HCT116 (cell line): ENCODE measurements at regions not wholly inside any gene's neighbourhood (a gene's known extent, or its start where the extent isn't known, plus 50 kb on each side); places are given as distances from the start of the nearest gene placed in this dataset.

Experiments used
- ATAC-seq: fragments of 200-7000 bp; cut with Tn5 transposase; 2 replicates; pipeline ENCODE4 v1.9.1; 2020; ENCODE audit warnings: mild to moderate bottlenecking, moderate library complexity
- BruUV-seq: library from RNA; stranded (reverse); fragments of 400-500 nt; replicated peaks from 2 replicates; lab custom pipeline; 2021; lab: Mats Ljungman, UMichigan
- CTCF ChIA-PET: fragments of 300-600 bp; sonication (Branson Sonifier 250); formaldehyde crosslinking; loops from one replicate; lab custom pipeline; 2021; ENCODE audit warnings: antibody characterized with exemption; lab: Charles Lee
- POLR2A ChIA-PET: fragments of 300-600, 350-600 bp; sonication (Branson Sonifier 250); formaldehyde crosslinking; loops from one replicate; lab custom pipeline; 2021; ENCODE audit warnings: antibody characterized with exemption; lab: Charles Lee
- RAD21 ChIA-PET, 2 experiments: fragments of 300-600 bp; sonication (Branson Sonifier 250); formaldehyde crosslinking; loops; one replicate each; lab custom pipeline; 2023; ENCODE audit warnings: low total read pairs in 2 of 2; ENCODE audit not compliant: uncharacterized antibody in 2 of 2, unreplicated experiment in 2 of 2, low non-redundant PET in 1 of 2; lab: Charles Lee
- DNase-seq: peaks from one replicate; pipeline ENCODE4 v3.0.0-alpha.2; 2010; ENCODE audit warnings: low read depth, low spot score
- H2AFZ ChIP-seq: fragments of 200-600 bp; shearing (Covaris generic), sonication (generic); 2 replicates; pipeline ENCODE4 v1.6.1; 2017; ENCODE audit warnings: low read depth, mixed run types, mixed read lengths, antibody characterized with exemption, low read length; ENCODE audit not compliant: poor library complexity, severe bottlenecking
- H3K27ac ChIP-seq: 2 replicates; pipeline ENCODE4 v1.5.1; 2012; ENCODE audit warnings: low read depth, low read length
- H3K27me3 ChIP-seq: fragments of 200-600 bp; sonication (generic); 2 replicates; pipeline ENCODE4 v1.6.1; 2016; ENCODE audit warnings: mixed run types, low read length, mixed read lengths; ENCODE audit not compliant: insufficient read depth
- H3K36me3 ChIP-seq, 2 experiments: fragments of 200-500 bp in 1 of 2; fragments of 200-600 bp in 1 of 2; sonication (Bioruptor generic) in 1 of 2; sonication (generic) in 1 of 2; 2 replicates each; pipeline versions ENCODE4 v1.5.1 to v1.6.1; 2014 to 2016; ENCODE audit warnings: low read length in 2 of 2, inconsistent platforms in 1 of 2, mixed read lengths in 1 of 2, mixed run types in 1 of 2; ENCODE audit not compliant: insufficient read depth in 2 of 2, control insufficient read depth in 1 of 2
- H3K4me1 ChIP-seq, 2 experiments: fragments of 200-600 bp in 1 of 2; sonication (generic) in 1 of 2; 2 replicates each; pipeline versions ENCODE4 v1.5.1 to v1.6.1; 2012 to 2017; ENCODE audit warnings: low read length in 2 of 2, inconsistent platforms in 1 of 2, mild to moderate bottlenecking in 1 of 2, mixed read lengths in 1 of 2, mixed run types in 1 of 2, moderate library complexity in 1 of 2; ENCODE audit not compliant: insufficient read depth in 2 of 2, control insufficient read depth in 1 of 2
- H3K4me2 ChIP-seq: fragments of 200-600 bp; sonication (generic); 2 replicates; pipeline ENCODE4 v1.6.1; 2017; ENCODE audit warnings: mixed run types, low read length, mixed read lengths
- H3K4me3 ChIP-seq, 2 experiments: fragments of 200-600 bp in 1 of 2; sonication (generic) in 1 of 2; replicated peaks in 1 of 2; 2 replicates each; pipeline ENCODE4 v1.5.1; 2011 to 2016; ENCODE audit warnings: low read length in 2 of 2, control low read depth in 1 of 2, low read depth in 1 of 2, mild to moderate bottlenecking in 1 of 2, mixed read lengths in 1 of 2, mixed run types in 1 of 2
- H3K79me2 ChIP-seq: fragments of 200-600 bp; sonication (generic); 2 replicates; pipeline ENCODE4 v1.6.1; 2017; ENCODE audit warnings: mild to moderate bottlenecking, mixed run types, low read length, moderate library complexity, mixed read lengths; ENCODE audit not compliant: insufficient read depth
- H3K9ac ChIP-seq: fragments of 200-600 bp; sonication (generic); 2 replicates; pipeline ENCODE4 v1.6.1; 2016; ENCODE audit warnings: low read length, mixed read lengths
- H3K9me2 ChIP-seq: fragments of 200-600 bp; sonication (generic), shearing (Covaris generic); 2 replicates; pipeline ENCODE4 v1.6.1; 2017; ENCODE audit warnings: mixed run types, mild to moderate bottlenecking, moderate library complexity; ENCODE audit not compliant: insufficient read depth
- H3K9me3 ChIP-seq, 2 experiments: fragments of 200-500 bp in 1 of 2; fragments of 200-600 bp in 1 of 2; sonication (Bioruptor generic) in 1 of 2; sonication (generic) in 1 of 2; 2 replicates each; pipeline ENCODE4 v1.6.1; 2014 to 2017; ENCODE audit warnings: low read length in 2 of 2, mixed read lengths in 2 of 2, inconsistent platforms in 1 of 2, low read depth in 1 of 2, mild to moderate bottlenecking in 1 of 2, mixed run types in 1 of 2, moderate library complexity in 1 of 2; ENCODE audit not compliant: control insufficient read depth in 1 of 2, insufficient read depth in 1 of 2
- H4K20me1 ChIP-seq: fragments of 200-600 bp; sonication (generic), shearing (Covaris generic); 2 replicates; pipeline ENCODE4 v1.6.1; 2017; ENCODE audit warnings: mixed run types, mild to moderate bottlenecking, moderate library complexity; ENCODE audit not compliant: insufficient read depth
- EGR1 ChIP-seq: IDR thresholded peaks from 2 replicates; pipeline ENCODE4 v1.6.1; 2012; ENCODE audit warnings: low read depth
- EZH2 ChIP-seq: fragments of 200-600 bp; sonication (generic); IDR thresholded peaks from 2 replicates; pipeline ENCODE4 v1.6.1; 2017; ENCODE audit warnings: antibody characterized with exemption, mixed run types
- EZH2phosphoT487 ChIP-seq: fragments of 200-600 bp; IDR thresholded peaks from 2 replicates; pipeline ENCODE4 v1.6.1; 2018; ENCODE audit warnings: antibody characterized with exemption, borderline replicate concordance
- FOSL1 ChIP-seq: IDR thresholded peaks from 2 replicates; pipeline ENCODE4 v1.6.1; 2012; ENCODE audit warnings: low read depth
- JUND ChIP-seq: IDR thresholded peaks from 2 replicates; pipeline ENCODE4 v1.6.1; 2012
- POLR2A ChIP-seq: IDR thresholded peaks from 2 replicates; pipeline ENCODE4 v1.7.0; 2011; ENCODE audit warnings: borderline replicate concordance; ENCODE audit not compliant: insufficient read depth, insufficient read length; ENCODE audit errors: extremely low read depth
- POLR2AphosphoS5 ChIP-seq: IDR thresholded peaks from 2 replicates; pipeline ENCODE4 v1.6.1; 2011; ENCODE audit warnings: mild to moderate bottlenecking, low read depth, low read length, moderate library complexity
- RAD21 ChIP-seq: IDR thresholded peaks from 2 replicates; pipeline ENCODE4 v1.6.1; 2012; ENCODE audit warnings: low read depth, mild to moderate bottlenecking
- SIN3A ChIP-seq: IDR thresholded peaks from 2 replicates; pipeline ENCODE4 v1.6.1; 2012; ENCODE audit warnings: low read depth
- SP1 ChIP-seq: IDR thresholded peaks from 2 replicates; pipeline ENCODE4 v1.6.1; 2012; ENCODE audit warnings: low read depth
- SRF ChIP-seq: IDR thresholded peaks from 2 replicates; pipeline ENCODE4 v1.6.1; 2012; ENCODE audit warnings: low read depth
- TCF7L2 ChIP-seq: IDR thresholded peaks from 2 replicates; pipeline ENCODE4 v1.7.0; 2011; ENCODE audit warnings: borderline replicate concordance, inconsistent platforms; ENCODE audit not compliant: insufficient read depth, insufficient read length; ENCODE audit errors: extremely low read depth
- YY1 ChIP-seq: IDR thresholded peaks from 2 replicates; pipeline ENCODE4 v1.6.1; 2011; ENCODE audit warnings: low read length, low read depth, moderate library complexity, mild to moderate bottlenecking; ENCODE audit not compliant: insufficient replicate concordance; ENCODE audit errors: extremely low read depth
- ZFX ChIP-seq: fragments of 450-650 bp; IDR thresholded peaks from 2 replicates; pipeline ENCODE4 v1.6.1; 2017
- ZNF274 ChIP-seq: fragments of 200-500 bp; sonication (Bioruptor generic); IDR thresholded peaks from 2 replicates; pipeline ENCODE4 v1.6.1; 2014; ENCODE audit warnings: mild to moderate bottlenecking, low read depth, low read length, inconsistent platforms
- intact Hi-C: fragments of 100-400 bp; cut with micrococcal nuclease; formaldehyde crosslinking; loops from 2 replicates; pipeline ENCODE4 v1.10.0; 2022
- TF ChIP-seq, protein P1 (sequence below): IDR thresholded peaks from 2 replicates; pipeline ENCODE4 v1.6.1; 2012
- TF ChIP-seq, protein P2 (sequence below), 3 experiments: fragments of 200-600 bp in 1 of 3; sonication (generic) in 1 of 3; IDR thresholded peaks in 2 of 3; conservative IDR thresholded peaks in 1 of 3; 2 replicates each; pipeline ENCODE4 v1.5.1; 2012 to 2017; ENCODE audit warnings: low read depth in 2 of 3, low read length in 2 of 3, antibody characterized with exemption in 1 of 3, borderline replicate concordance in 1 of 3, control low read depth in 1 of 3, mild to moderate bottlenecking in 1 of 3, mixed read lengths in 1 of 3, mixed run types in 1 of 3, moderate library complexity in 1 of 3; ENCODE audit not compliant: insufficient read depth in 1 of 3
- TF ChIP-seq, protein P3 (sequence below): IDR thresholded peaks from 2 replicates; pipeline ENCODE4 v1.6.1; 2012; ENCODE audit warnings: low read depth
- TF ChIP-seq, protein P4 (sequence below): IDR thresholded peaks from 2 replicates; pipeline ENCODE4 v1.6.1; 2012
- TF ChIP-seq, protein P5 (sequence below): IDR thresholded peaks from 2 replicates; pipeline ENCODE4 v1.6.1; 2011; ENCODE audit warnings: mild to moderate bottlenecking, low read length, moderate library complexity; ENCODE audit not compliant: insufficient replicate concordance; ENCODE audit errors: extremely low read depth

DNA sequence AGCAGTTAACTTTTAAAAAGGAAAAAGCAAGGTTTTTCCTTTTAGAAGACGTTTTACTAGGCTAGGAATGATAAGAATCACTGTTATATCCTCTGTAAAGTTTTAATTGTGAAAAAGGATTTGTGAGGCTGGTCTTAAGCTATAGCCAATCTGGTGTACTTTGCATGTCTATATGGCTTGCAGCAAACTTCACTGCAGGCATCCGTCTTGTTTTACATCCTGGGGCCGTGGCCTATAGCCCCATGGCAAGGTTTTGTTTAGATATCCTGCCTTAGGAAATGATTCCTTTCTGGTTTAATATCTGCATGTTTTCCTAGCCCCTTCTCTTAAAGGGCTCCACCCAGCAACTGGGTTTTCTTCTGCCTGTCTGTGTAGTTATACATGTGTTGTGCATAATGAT, 272.8 kb downstream of the ICE1 start:
- TF ChIP-seq, protein P1, sequence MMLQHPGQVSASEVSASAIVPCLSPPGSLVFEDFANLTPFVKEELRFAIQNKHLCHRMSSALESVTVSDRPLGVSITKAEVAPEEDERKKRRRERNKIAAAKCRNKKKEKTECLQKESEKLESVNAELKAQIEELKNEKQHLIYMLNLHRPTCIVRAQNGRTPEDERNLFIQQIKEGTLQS: no peak
- TF ChIP-seq POLR2AphosphoS5: no peak
- TF ChIP-seq EZH2: no peak
- no peak for TF ChIP-seq POLR2A
- no peak for TF ChIP-seq EGR1
- no peak for TF ChIP-seq RAD21
- TF ChIP-seq TCF7L2: no peak
- TF ChIP-seq, protein P2, sequence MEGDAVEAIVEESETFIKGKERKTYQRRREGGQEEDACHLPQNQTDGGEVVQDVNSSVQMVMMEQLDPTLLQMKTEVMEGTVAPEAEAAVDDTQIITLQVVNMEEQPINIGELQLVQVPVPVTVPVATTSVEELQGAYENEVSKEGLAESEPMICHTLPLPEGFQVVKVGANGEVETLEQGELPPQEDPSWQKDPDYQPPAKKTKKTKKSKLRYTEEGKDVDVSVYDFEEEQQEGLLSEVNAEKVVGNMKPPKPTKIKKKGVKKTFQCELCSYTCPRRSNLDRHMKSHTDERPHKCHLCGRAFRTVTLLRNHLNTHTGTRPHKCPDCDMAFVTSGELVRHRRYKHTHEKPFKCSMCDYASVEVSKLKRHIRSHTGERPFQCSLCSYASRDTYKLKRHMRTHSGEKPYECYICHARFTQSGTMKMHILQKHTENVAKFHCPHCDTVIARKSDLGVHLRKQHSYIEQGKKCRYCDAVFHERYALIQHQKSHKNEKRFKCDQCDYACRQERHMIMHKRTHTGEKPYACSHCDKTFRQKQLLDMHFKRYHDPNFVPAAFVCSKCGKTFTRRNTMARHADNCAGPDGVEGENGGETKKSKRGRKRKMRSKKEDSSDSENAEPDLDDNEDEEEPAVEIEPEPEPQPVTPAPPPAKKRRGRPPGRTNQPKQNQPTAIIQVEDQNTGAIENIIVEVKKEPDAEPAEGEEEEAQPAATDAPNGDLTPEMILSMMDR (IDR thresholded peaks at IDR 0.05 in 2 of 3, conservative IDR thresholded peaks at IDR 0.05 in 1 of 3; ENCODE audit: borderline replicate concordance in 1 of 3, insufficient read depth in 1 of 3, low read depth in 2 of 3, low read length in 2 of 3): no peak
- TF ChIP-seq, protein P3, sequence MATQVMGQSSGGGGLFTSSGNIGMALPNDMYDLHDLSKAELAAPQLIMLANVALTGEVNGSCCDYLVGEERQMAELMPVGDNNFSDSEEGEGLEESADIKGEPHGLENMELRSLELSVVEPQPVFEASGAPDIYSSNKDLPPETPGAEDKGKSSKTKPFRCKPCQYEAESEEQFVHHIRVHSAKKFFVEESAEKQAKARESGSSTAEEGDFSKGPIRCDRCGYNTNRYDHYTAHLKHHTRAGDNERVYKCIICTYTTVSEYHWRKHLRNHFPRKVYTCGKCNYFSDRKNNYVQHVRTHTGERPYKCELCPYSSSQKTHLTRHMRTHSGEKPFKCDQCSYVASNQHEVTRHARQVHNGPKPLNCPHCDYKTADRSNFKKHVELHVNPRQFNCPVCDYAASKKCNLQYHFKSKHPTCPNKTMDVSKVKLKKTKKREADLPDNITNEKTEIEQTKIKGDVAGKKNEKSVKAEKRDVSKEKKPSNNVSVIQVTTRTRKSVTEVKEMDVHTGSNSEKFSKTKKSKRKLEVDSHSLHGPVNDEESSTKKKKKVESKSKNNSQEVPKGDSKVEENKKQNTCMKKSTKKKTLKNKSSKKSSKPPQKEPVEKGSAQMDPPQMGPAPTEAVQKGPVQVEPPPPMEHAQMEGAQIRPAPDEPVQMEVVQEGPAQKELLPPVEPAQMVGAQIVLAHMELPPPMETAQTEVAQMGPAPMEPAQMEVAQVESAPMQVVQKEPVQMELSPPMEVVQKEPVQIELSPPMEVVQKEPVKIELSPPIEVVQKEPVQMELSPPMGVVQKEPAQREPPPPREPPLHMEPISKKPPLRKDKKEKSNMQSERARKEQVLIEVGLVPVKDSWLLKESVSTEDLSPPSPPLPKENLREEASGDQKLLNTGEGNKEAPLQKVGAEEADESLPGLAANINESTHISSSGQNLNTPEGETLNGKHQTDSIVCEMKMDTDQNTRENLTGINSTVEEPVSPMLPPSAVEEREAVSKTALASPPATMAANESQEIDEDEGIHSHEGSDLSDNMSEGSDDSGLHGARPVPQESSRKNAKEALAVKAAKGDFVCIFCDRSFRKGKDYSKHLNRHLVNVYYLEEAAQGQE: no peak
- no peak for TF ChIP-seq SP1
- TF ChIP-seq FOSL1: no peak
- no peak for TF ChIP-seq ZNF274
- TF ChIP-seq EZH2phosphoT487: no peak
- TF ChIP-seq, protein P4, sequence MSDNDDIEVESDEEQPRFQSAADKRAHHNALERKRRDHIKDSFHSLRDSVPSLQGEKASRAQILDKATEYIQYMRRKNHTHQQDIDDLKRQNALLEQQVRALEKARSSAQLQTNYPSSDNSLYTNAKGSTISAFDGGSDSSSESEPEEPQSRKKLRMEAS: no peak
- TF ChIP-seq YY1: no peak
- no peak for TF ChIP-seq SRF
- TF ChIP-seq SIN3A: no peak
- TF ChIP-seq JUND: no peak
- TF ChIP-seq, protein P5, sequence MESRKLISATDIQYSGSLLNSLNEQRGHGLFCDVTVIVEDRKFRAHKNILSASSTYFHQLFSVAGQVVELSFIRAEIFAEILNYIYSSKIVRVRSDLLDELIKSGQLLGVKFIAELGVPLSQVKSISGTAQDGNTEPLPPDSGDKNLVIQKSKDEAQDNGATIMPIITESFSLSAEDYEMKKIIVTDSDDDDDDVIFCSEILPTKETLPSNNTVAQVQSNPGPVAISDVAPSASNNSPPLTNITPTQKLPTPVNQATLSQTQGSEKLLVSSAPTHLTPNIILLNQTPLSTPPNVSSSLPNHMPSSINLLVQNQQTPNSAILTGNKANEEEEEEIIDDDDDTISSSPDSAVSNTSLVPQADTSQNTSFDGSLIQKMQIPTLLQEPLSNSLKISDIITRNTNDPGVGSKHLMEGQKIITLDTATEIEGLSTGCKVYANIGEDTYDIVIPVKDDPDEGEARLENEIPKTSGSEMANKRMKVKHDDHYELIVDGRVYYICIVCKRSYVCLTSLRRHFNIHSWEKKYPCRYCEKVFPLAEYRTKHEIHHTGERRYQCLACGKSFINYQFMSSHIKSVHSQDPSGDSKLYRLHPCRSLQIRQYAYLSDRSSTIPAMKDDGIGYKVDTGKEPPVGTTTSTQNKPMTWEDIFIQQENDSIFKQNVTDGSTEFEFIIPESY: no peak
- TF ChIP-seq ZFX: no peak
- no peak overlapping the region for H3K9ac ChIP-seq
- no peak for ATAC-seq
- CTCF ChIA-PET: no interaction called here
- H3K4me3 ChIP-seq: no peak overlapping the region
- no TSS peak for BruUV-seq
- H3K9me2 ChIP-seq: no peaks in the 10 kb centered on the region
- H2AFZ ChIP-seq: no peak overlapping the region
- H3K27me3 ChIP-seq: peaks cover 7% of the 10 kb centered on the region; the same call in 1 of the 2 replicates
- POLR2A ChIA-PET: no interaction called here
- no peaks in the 10 kb centered on the region for H3K4me1 ChIP-seq
- RAD21 ChIA-PET: no interaction called here
- DNase-seq: no peak
- H4K20me1 ChIP-seq: no peaks in the 10 kb centered on the region
- no peaks in the 10 kb centered on the region for H3K9me3 ChIP-seq
- no peak overlapping the region for H3K27ac ChIP-seq
- H3K4me2 ChIP-seq: no peak overlapping the region
- intact Hi-C loops: no loop called here
- H3K36me3 ChIP-seq: no peaks in the 10 kb centered on the region
- H3K79me2 ChIP-seq: no peaks in the 10 kb centered on the region
